Neuron (in vitro differentiated cells): ENCODE measurements at regions not wholly inside any gene's neighbourhood (a gene's known extent, or its start where the extent isn't known, plus 50 kb on each side); places are given as distances from the start of the nearest gene placed in this dataset.

Source experiments
- H2AFZ ChIP-seq: one replicate; pipeline ENCODE4 v1.6.1; 2013; ENCODE audit warnings: low read depth, mild to moderate bottlenecking, inconsistent platforms, low read length, moderate library complexity
- H3K27me3 ChIP-seq: one replicate; pipeline ENCODE4 v1.6.1; 2013; ENCODE audit warnings: low read length; ENCODE audit not compliant: insufficient read depth
- H3K36me3 ChIP-seq: one replicate; pipeline ENCODE4 v1.6.1; 2013; ENCODE audit warnings: low read length; ENCODE audit not compliant: insufficient read depth
- H3K4me1 ChIP-seq: one replicate; pipeline ENCODE4 v1.6.1; 2013; ENCODE audit warnings: low read length; ENCODE audit not compliant: insufficient read depth
- H3K4me3 ChIP-seq: 2 replicates; pipeline ENCODE4 v1.5.1; 2013; ENCODE audit warnings: mild to moderate bottlenecking, low read length, moderate library complexity
- H3K9me3 ChIP-seq: one replicate; pipeline ENCODE4 v1.6.1; 2013; ENCODE audit warnings: low read length

DNA sequence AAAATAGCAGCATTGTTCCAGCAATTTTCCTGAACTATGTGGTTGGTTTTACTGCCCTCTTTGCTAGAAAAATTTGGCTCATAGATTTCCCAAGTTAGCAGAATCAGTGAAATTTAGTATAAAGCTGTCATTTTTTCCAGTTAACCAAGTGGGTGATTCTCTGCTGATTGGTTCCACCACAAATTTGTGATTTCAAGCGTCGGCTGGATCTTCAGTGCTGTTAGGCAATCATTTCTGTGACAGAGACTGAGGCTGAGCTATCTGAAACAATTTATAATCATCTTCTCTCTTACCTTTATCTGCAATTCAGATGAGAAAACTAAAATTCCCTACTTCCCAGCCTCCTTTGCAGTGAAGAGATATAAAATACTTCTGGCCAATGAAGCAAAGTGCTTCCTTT is 68.6 kb upstream of the OTUD4 start:
- H3K4me1 ChIP-seq: no peaks in the 10 kb centered on the region
- H3K9me3 ChIP-seq: no peaks in the 10 kb centered on the region

DNA sequence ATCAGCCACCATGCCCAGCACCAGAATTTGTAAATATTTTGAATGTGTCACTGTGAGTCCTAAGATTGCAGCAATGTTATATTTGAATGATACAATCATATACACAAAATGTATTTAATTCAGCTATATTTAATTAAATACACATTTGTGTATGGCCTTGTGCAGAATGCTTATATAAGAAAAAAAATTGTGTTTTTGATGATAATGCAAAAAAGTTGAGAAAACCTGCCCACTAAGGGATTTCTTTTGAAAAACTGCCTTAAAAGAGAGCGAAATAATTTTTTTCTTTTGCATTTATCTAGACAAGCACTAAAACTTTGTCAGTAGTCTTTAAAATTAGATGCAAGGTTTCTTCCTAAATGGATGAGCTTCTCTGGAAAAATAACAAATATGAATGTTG is 68.1 kb upstream of the OTUD4 start:
- Histone ChIP-seq H3K36me3 (no peaks in the 10 kb centered on the region), H3K9me3 (no peaks in the 10 kb centered on the region), H3K27me3 (no peaks in the 10 kb centered on the region), H3K4me1 (no peaks in the 10 kb centered on the region), H3K4me3 (no peak overlapping the region), H2AFZ (no peak overlapping the region)

More for the DNA sequence above, 68.6 kb upstream of the OTUD4 start:
- Histone ChIP-seq H3K36me3 (no peaks in the 10 kb centered on the region), H3K4me3 (no peak overlapping the region), H3K27me3 (no peaks in the 10 kb centered on the region), H2AFZ (no peak overlapping the region)

DNA sequence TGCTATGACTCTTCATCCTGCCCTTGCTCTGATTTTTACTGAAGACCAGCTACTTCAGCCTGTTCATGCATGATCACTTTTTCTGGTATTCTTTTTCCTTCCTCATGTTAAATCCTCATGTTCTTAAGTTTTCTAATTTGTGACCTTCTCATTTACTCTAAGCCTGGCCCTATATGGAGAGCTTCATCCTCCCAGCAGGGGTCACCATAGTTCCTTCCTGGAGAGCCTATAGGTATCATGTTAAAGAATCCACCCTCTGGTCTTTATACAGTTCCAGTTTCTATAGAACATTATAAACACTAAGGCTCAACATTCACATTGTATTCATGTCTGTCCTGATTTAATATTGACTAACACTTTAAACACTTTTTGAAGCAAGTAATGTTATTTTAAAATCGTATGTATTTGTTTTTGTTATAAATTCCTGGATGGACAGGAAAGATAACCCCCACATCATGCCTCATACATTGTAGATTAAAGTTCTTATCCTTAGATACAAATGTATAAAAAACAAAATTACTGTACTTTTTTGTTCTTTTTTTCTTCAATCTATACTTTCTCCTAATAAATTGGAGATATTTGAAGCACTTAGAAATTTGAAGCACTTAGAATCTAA is 53.8 kb upstream of the OTUD4 start:
- H3K27me3 ChIP-seq: no peaks in the 10 kb centered on the region
- H3K4me1 ChIP-seq: no peaks in the 10 kb centered on the region
- H3K9me3 ChIP-seq: no peaks in the 10 kb centered on the region
- H3K36me3 ChIP-seq: no peaks in the 10 kb centered on the region
- H2AFZ ChIP-seq: no peak overlapping the region
- no peak overlapping the region for H3K4me3 ChIP-seq

DNA sequence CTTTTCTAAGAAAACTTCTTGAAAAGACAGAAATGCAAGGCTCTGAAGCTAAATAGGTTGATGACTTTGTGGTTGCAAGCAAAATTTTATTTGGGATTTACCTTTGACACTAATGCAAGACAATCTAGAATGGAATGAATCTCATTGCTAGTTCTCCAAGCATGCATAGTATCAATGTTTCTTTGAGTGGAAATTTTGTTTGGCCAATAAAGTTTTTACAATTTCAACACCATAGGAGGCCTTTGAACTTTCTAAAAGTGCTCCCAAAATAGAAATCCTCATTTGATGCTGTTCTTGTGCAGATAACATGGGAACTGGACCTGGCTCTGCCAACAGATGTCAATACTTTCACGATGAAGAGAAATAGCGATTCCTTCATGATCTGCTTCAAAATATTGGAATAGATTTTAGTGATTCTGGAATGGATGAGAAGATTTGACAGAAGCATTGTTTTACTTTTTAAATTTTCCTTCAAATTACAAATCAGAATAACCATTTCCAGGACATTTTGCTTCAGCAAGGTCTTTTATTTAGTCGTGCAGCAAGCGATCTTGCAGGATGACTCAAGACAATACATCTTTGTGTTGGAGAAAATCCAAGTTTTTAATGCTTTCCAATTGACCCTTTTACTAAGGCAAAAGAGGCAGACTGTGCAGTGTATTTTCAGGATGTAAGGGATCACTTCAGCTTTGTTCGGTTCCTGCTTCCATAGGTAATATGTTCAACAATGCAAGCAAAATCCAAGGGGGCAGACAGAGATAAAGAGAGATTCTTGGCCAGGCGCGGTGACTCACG is 51.7 kb upstream of the OTUD4 start:
- no peak overlapping the region for H3K4me3 ChIP-seq
- no peaks in the 10 kb centered on the region for H3K27me3 ChIP-seq
- no peaks in the 10 kb centered on the region for H3K4me1 ChIP-seq
- no peak overlapping the region for H2AFZ ChIP-seq
- no peaks in the 10 kb centered on the region for H3K36me3 ChIP-seq
- H3K9me3 ChIP-seq: no peaks in the 10 kb centered on the region

DNA sequence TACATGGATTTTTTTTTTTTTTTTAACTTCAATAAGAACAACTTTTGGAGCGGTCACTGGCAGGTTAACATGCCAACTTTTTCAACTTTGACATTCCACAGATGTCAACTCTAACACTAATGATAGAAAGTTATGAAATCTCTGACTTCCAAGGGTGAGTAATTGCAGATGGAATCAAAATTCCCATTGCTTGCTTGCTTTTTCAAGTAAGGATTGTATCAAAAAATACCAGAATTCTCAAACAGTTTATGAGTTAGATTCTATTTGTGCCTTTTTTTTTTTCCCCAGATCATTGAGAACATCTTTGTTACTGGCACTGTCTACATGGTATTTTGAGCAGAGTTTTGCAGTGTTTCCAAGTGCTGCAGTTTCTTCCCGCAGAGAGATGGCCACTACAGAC is 50.3 kb upstream of the OTUD4 start:
- no peaks in the 10 kb centered on the region for H3K9me3 ChIP-seq
- H3K4me1 ChIP-seq: no peaks in the 10 kb centered on the region
- H2AFZ ChIP-seq: no peak overlapping the region
- H3K36me3 ChIP-seq: no peaks in the 10 kb centered on the region
- H3K27me3 ChIP-seq: no peaks in the 10 kb centered on the region
- no peak overlapping the region for H3K4me3 ChIP-seq
